Endothelial cell of umbilical vein (primary cell): ENCODE measurements at regions not wholly inside any gene's neighbourhood (a gene's known extent, or its start where the extent isn't known, plus 50 kb on each side); places are given as distances from the start of the nearest gene placed in this dataset.

Experiments
- BruUV-seq: library from RNA; stranded (reverse); fragments of 400-500 nt; replicated peaks from 2 replicates; lab custom pipeline; 2021; lab: Mats Ljungman, UMichigan
- CTCF ChIA-PET: fragments of 300-600, 350-600 bp; sonication (Branson Sonifier 250); formaldehyde crosslinking; loops from one replicate; lab custom pipeline; 2021; ENCODE audit warnings: antibody characterized with exemption, inconsistent platforms; lab: Charles Lee
- POLR2A ChIA-PET: fragments of 300-600, 350-600 bp; sonication (Branson Sonifier 250); formaldehyde crosslinking; loops from one replicate; lab custom pipeline; 2021; ENCODE audit warnings: antibody characterized with exemption, inconsistent platforms; lab: Charles Lee
- DNase-seq: peaks from one replicate; pipeline ENCODE4 v3.0.0-alpha.2; 2011; ENCODE audit warnings: low read depth, low spot score
- FAIRE-seq: peaks from 2 replicates; lab custom pipeline; 2011; peaks lifted over from hg19 to GRCh38; lab: Jason Lieb, UNC
- H2AFZ ChIP-seq: 2 replicates; pipeline ENCODE4 v1.6.0; 2012; ENCODE audit warnings: low read depth, low read length, control low read depth, inconsistent platforms
- H3K27ac ChIP-seq: 2 replicates; pipeline ENCODE4 v1.5.1; 2011; ENCODE audit warnings: low read depth, mild to moderate bottlenecking, control low read depth, low read length, moderate library complexity; ENCODE audit not compliant: insufficient read depth
- H3K27me3 ChIP-seq, 2 experiments: 2 replicates each; pipeline versions ENCODE4 v1.6.0 to v1.6.1; 2011; ENCODE audit warnings: low read length in 2 of 2, mixed read lengths in 1 of 2; ENCODE audit not compliant: control insufficient read depth in 2 of 2, insufficient read depth in 2 of 2
- H3K36me3 ChIP-seq, 2 experiments: 2 replicates in 1 of 2; 3 replicates in 1 of 2; pipeline ENCODE4 v1.5.1; 2011; ENCODE audit warnings: low read length in 2 of 2, mild to moderate bottlenecking in 1 of 2, moderate library complexity in 1 of 2; ENCODE audit not compliant: control insufficient read depth in 2 of 2, insufficient read depth in 2 of 2; ENCODE audit errors: extremely low read depth in 1 of 2
- H3K4me1 ChIP-seq: 3 replicates; pipeline ENCODE4 v1.5.1; 2011; ENCODE audit warnings: mild to moderate bottlenecking, low read length; ENCODE audit not compliant: control insufficient read depth, insufficient read depth; ENCODE audit errors: extremely low read depth
- H3K4me2 ChIP-seq: 2 replicates; pipeline ENCODE4 v1.6.1; 2011; ENCODE audit warnings: low read length, control low read depth, mixed read lengths; ENCODE audit not compliant: insufficient read depth
- H3K4me3 ChIP-seq, 3 experiments: fragments of 200-600 bp in 1 of 3; sonication (generic), shearing (Covaris generic) in 1 of 3; replicated peaks in 1 of 3; 2 replicates each; pipeline ENCODE4 v1.5.1; 2011 to 2016; ENCODE audit warnings: control low read depth in 3 of 3, low read length in 3 of 3, mild to moderate bottlenecking in 2 of 3, inconsistent platforms in 1 of 3, low read depth in 1 of 3, moderate library complexity in 1 of 3; ENCODE audit not compliant: insufficient read depth in 1 of 3
- H3K79me2 ChIP-seq: 2 replicates; pipeline ENCODE4 v1.6.0; 2012; ENCODE audit warnings: low read length, inconsistent platforms; ENCODE audit not compliant: control insufficient read depth, insufficient read depth
- H3K9ac ChIP-seq: replicated peaks from 2 replicates; pipeline ENCODE3; 2011; ENCODE audit warnings: low read length, control low read depth; ENCODE audit not compliant: insufficient read depth; ENCODE audit errors: extremely low read depth
- H3K9me1 ChIP-seq: replicated peaks from 3 replicates; pipeline ENCODE4 v1.6.0; 2011; ENCODE audit warnings: mild to moderate bottlenecking, low read length; ENCODE audit not compliant: control insufficient read depth, insufficient read depth; ENCODE audit errors: extremely low read depth
- H3K9me3 ChIP-seq: replicated peaks from 2 replicates; pipeline ENCODE4 v1.5.1; 2012; ENCODE audit warnings: low read length, inconsistent platforms; ENCODE audit not compliant: control insufficient read depth, insufficient read depth
- H4K20me1 ChIP-seq: replicated peaks from 2 replicates; pipeline ENCODE3; 2011; ENCODE audit warnings: mild to moderate bottlenecking, low read length; ENCODE audit not compliant: control insufficient read depth, insufficient read depth; ENCODE audit errors: extremely low read depth
- EZH2 ChIP-seq: IDR thresholded peaks from 2 replicates; pipeline ENCODE4 v1.6.1; 2012; ENCODE audit warnings: borderline replicate concordance, low read depth, mild to moderate bottlenecking, moderate library complexity, low read length, inconsistent platforms; ENCODE audit not compliant: severe bottlenecking
- FOS ChIP-seq: IDR thresholded peaks from 2 replicates; pipeline ENCODE4 v1.6.1; 2011; ENCODE audit warnings: mild to moderate bottlenecking, low read length, moderate library complexity, borderline replicate concordance; ENCODE audit not compliant: insufficient read depth
- GATA2 ChIP-seq: IDR thresholded peaks from 2 replicates; pipeline ENCODE4 v1.7.0; 2011; ENCODE audit warnings: low read depth, mild to moderate bottlenecking, moderate library complexity, mixed read lengths, low read length; ENCODE audit not compliant: insufficient read length, insufficient read depth
- JUN ChIP-seq: IDR thresholded peaks from 2 replicates; pipeline ENCODE4 v1.6.1; 2011; ENCODE audit warnings: borderline replicate concordance, low read depth; ENCODE audit not compliant: insufficient read length, insufficient read depth
- MYC ChIP-seq: IDR thresholded peaks from one replicate; pipeline ENCODE4 v1.6.1; 2011; ENCODE audit warnings: mild to moderate bottlenecking, low read depth, low read length
- POLR2A ChIP-seq: IDR thresholded peaks from 2 replicates; pipeline ENCODE4 v1.6.1; 2012; ENCODE audit warnings: low read depth, mild to moderate bottlenecking, control low read depth, low read length
- POLR2AphosphoS5 ChIP-seq: IDR thresholded peaks from 2 replicates; pipeline ENCODE4 v1.6.1; 2012; ENCODE audit warnings: low read depth, mild to moderate bottlenecking, control low read depth, low read length, moderate library complexity; ENCODE audit not compliant: insufficient read depth
- dilution Hi-C: fragments of 300-500 bp; cut with MboI; formaldehyde crosslinking; loops from one replicate; pipeline ENCODE4 v1.15.0; 2019; ENCODE audit warnings: low sequenced_read_pairs; ENCODE audit not compliant: extremely low pct_ligation_motif_present
- intact Hi-C: fragments of 100-400 bp; cut with micrococcal nuclease; formaldehyde crosslinking; loops from one replicate; pipeline ENCODE4 v1.10.0; 2022
- TF ChIP-seq, protein P1 (sequence below): IDR thresholded peaks from 2 replicates; pipeline ENCODE4 v1.6.1; 2011; ENCODE audit not compliant: insufficient read depth, insufficient read length
- TF ChIP-seq, protein P2 (sequence below), 2 donors: IDR thresholded peaks; 1 replicate in 1 of 2; 2 replicates in 1 of 2; pipeline ENCODE4 v1.5.1; 2011; ENCODE audit warnings: low read length in 2 of 2, mild to moderate bottlenecking in 2 of 2, moderate library complexity in 2 of 2, control low read depth in 1 of 2, inconsistent platforms in 1 of 2, low read depth in 1 of 2; ENCODE audit not compliant: insufficient read depth in 1 of 2; ENCODE audit errors: extremely low read depth in 1 of 2

DNA sequence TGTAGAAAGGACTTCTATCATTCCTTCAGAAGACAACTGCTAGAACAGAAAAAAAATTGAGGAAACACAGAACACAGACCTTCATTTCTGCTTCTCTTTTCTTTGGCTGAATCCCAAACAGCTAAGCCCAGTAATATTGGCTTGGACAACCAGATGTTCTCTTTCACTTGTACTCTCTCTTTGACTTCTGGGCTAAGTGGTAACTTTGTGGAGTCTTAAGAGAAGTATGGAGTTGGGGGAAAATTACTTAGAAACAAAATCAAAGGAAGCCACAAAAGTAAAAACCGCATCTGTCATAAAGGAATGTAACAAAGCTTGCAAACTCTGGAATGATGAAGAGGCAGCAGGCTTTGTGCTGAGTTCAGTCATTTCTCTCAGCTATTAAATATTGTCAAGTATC, 587.5 kb downstream of the CBLN4 start:
- no peak overlapping the region for H3K9ac ChIP-seq
- CTCF ChIA-PET = no interaction called here
- no peak overlapping the region for H3K27ac ChIP-seq
- no peak overlapping the region for H3K4me2 ChIP-seq
- dilution Hi-C loops = no loop called here
- H3K4me3 ChIP-seq = no peak overlapping the region
- intact Hi-C loops = no loop called here
- H3K9me3 ChIP-seq = no peaks in the 10 kb centered on the region
- no peaks in the 10 kb centered on the region for H3K79me2 ChIP-seq
- H3K36me3 ChIP-seq = no peaks in the 10 kb centered on the region
- FAIRE-seq (no peak), DNase-seq (no peak)
- H3K27me3 ChIP-seq = no peaks in the 10 kb centered on the region
- no peaks in the 10 kb centered on the region for H3K4me1 ChIP-seq
- H4K20me1 ChIP-seq = no peaks in the 10 kb centered on the region
- H3K9me1 ChIP-seq = no peaks in the 10 kb centered on the region
- BruUV-seq = no TSS peak
- H2AFZ ChIP-seq = no peak overlapping the region
- TF ChIP-seq JUN (no peak), EZH2 (no peak), POLR2A (no peak), MYC (no peak), GATA2 (no peak), POLR2AphosphoS5 (no peak), FOS (no peak)
- TF ChIP-seq, protein P1, sequence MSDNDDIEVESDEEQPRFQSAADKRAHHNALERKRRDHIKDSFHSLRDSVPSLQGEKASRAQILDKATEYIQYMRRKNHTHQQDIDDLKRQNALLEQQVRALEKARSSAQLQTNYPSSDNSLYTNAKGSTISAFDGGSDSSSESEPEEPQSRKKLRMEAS = no peak
- POLR2A ChIA-PET = no interaction called here

DNA sequence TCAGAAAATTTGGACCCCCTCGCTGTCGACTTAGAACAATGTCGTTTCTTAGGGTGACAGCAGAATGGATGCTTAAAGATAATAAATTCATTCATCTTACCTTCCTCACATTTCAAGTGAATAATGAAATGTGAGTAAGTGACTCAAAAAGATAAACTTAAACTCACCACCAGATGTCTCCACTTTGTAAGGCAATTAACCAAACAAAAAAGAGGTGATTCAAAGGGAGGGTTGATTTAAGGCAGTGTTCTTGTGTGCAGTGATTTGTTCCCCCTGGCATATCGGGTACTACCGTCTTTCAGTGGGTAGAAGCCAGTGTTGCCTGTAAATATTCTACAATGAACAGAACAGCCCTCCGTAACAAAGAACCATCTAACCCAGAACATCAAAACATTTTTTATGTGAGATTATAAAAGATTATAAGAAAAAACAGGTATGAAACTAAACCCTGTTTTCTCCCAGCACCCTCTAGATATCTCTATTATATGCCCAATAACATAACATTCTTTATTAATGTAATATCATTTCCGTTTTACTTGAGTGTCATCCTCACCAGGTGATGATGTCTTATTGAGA, 589.7 kb downstream of the CBLN4 start:
- Histone ChIP-seq H3K4me2 (no peak overlapping the region), H3K9me1 (no peaks in the 10 kb centered on the region), H3K27me3 (no peaks in the 10 kb centered on the region), H4K20me1 (no peaks in the 10 kb centered on the region), H3K4me3 (no peak overlapping the region), H2AFZ (no peak overlapping the region), H3K4me1 (no peaks in the 10 kb centered on the region), H3K36me3 (no peaks in the 10 kb centered on the region), H3K27ac (no peak overlapping the region), H3K79me2 (no peaks in the 10 kb centered on the region), H3K9ac (no peak overlapping the region), H3K9me3 (no peaks in the 10 kb centered on the region)
- dilution Hi-C loops = no loop called here
- FAIRE-seq = no peak
- POLR2A ChIA-PET = no interaction called here
- CTCF ChIA-PET = no interaction called here
- DNase-seq = no peak
- intact Hi-C loops = no loop called here
- TF ChIP-seq, protein P2, sequence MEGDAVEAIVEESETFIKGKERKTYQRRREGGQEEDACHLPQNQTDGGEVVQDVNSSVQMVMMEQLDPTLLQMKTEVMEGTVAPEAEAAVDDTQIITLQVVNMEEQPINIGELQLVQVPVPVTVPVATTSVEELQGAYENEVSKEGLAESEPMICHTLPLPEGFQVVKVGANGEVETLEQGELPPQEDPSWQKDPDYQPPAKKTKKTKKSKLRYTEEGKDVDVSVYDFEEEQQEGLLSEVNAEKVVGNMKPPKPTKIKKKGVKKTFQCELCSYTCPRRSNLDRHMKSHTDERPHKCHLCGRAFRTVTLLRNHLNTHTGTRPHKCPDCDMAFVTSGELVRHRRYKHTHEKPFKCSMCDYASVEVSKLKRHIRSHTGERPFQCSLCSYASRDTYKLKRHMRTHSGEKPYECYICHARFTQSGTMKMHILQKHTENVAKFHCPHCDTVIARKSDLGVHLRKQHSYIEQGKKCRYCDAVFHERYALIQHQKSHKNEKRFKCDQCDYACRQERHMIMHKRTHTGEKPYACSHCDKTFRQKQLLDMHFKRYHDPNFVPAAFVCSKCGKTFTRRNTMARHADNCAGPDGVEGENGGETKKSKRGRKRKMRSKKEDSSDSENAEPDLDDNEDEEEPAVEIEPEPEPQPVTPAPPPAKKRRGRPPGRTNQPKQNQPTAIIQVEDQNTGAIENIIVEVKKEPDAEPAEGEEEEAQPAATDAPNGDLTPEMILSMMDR (IDR thresholded peaks at IDR 0.05; ENCODE audit: extremely low read depth in 1 of 2, insufficient read depth in 1 of 2, low read depth in 1 of 2, low read length in 2 of 2) = no peak
- no peak for TF ChIP-seq POLR2A
- TF ChIP-seq, protein P1 = no peak
- TF ChIP-seq FOS = no peak
- no peak for TF ChIP-seq JUN
- TF ChIP-seq POLR2AphosphoS5 = no peak
- no peak for TF ChIP-seq EZH2
- TF ChIP-seq GATA2 = no peak
- no peak for TF ChIP-seq MYC
- BruUV-seq = no TSS peak
